Esophagus mucosa (tissue), 1 donor: ENCODE measurements at regions not wholly inside any gene's neighbourhood (a gene's known extent, or its start where the extent isn't known, plus 50 kb on each side); places are given as distances from the start of the nearest gene placed in this dataset.
A peak's percentile ranks its signal among the peaks of the same experiment; 100 is the strongest.

Source experiments
- ATAC-seq: fragments of 200-7000 bp; cut with Tn5 transposase; one replicate; pipeline ENCODE4 v1.9.1; 2020
- donor health status: DM: yes; HTN: yes; CAD: no.

DNA sequence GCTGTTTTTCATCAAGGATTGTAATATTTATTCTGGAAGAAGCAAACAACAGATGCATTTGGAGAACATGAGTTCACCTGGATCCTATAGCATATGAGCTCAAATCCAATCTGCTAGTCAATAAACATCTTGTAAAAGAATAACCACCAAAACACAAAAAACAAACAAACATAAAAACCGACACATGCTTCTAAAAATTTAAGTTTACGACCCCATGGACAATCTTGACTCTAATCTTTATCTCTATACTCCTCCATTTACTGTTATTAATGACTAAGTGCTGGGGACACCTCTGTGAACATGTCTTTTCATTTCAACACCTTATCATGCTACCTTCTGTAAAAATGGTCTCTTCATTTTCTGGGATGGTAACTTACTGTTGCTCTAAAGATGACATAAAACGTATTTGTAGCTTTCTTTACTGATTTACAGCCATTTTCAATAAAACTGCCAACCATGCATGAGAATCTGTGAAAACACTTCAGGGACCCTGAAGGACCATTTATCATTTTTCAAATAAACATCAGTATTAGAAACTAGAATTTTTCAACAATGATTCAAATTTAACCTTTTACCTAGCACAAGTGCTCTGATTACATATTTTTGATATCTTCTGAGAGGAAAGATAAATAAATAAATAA, 123.8 kb upstream of the SOX5 start:
- ATAC-seq: no peak

DNA sequence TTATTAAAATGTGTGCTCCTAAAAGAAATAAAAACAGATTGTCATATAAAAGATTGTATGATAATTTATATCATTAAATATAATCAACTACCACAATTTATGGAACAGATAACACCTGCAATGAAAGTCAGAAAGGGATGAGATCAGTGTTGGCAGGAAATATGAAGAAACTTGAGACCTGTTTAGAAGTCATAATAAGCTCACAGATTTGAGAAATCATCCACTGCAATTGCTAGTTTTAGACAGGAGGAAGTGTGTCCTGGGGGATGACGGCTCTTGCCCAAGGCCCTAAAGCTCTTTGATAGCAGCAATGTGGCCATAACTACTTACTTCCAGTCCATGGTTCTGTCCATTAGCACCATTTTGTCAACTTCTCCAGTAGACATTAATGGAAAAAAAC, 122.8 kb upstream of the SOX5 start:
- ATAC-seq: no peak

DNA sequence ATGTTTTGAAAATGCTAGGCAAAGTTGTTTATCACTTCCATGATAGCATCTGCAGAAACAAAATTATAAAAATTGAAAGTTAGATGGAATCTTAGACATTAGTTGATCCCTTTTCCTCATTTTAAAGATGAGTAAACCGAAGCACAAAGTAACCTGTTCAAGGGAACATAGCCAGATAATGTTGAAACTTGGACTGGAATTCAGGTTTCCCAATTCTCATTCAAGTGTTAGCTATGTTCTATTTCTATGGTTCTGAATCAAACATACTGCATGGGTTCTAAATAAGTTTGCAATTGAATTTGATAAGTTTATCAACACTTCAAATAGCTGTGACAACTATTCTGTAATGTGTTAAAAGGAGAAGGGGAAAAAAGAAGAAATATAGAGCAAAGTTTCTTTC, 122.4 kb upstream of the SOX5 start:
- ATAC-seq: no peak

DNA sequence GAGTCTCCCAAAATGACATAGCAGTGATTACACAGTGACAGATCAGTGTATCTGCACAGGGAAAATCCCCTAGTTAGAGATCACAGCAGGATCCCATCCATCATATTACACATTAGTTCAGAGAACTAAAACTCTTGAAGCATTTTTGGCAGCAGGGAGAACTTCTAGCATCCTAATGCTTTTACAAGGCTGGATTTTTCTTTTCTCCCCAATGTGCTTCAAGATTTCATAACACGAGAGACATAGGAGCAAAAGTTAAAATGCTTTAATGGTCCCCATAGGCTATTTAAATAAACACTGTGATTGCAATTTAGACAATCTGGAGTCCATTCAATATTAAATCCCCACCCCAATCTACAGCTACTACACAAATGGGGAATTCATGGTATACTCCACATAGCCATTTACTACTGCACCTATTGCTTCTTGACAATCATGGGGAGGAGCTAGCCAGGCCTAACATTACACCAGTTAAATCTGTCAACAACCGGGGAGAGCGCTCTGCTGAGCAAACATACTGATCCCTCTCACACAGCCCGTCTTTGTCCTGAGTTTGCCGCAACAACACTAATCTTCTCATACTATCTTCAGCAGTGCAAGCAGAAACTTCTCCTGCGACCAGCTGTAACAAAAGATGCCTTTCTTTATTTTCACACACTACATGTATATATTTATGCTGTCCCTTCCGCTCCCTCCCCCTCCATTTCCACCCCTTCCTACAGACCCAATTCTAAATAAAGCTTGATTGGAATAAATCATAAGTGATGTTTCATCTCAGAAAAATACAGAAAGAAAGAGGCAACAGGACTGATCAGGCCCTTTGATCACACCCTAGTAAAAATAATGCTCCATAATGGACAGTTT, 120.3 kb upstream of the SOX5 start:
- no peak for ATAC-seq

DNA sequence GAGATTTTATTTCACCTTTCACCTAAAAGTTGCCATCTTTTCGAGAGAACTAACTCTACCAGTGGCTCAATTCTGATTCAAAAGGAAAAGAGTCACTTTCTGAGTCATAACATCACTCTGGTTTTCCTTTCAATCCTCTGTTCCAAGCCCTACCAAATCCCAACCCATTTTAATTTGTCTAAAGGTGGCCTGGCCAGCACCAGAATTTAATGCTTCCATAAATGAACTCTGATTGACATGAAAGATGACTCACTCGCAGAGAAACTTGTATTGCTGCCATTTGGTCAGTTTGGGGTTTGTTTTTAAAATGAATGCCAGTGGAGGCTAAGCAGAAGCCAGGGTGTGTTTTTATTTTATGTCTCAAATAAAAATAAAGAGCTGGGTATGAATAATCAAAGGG, 117.4 kb upstream of the SOX5 start:
- peak; percentile 31 for ATAC-seq

DNA sequence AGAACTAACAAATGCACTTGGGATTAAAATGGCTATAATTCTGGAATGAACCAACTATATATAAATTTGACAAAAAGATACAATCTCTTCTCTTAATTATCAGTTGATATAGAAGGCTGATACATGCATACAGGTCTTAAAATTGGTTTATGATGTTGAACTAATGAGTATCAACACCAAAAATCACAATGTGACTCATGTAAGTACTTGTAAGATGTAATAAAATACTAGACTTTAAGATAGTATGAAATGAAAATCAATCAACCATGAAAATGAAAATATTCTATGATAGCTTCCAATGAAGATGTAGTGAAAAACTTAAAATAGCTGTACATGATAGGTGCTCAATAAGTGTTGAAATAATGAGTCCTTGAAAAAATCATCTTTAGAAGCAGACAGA, 116.6 kb upstream of the SOX5 start:
- no peak for ATAC-seq

DNA sequence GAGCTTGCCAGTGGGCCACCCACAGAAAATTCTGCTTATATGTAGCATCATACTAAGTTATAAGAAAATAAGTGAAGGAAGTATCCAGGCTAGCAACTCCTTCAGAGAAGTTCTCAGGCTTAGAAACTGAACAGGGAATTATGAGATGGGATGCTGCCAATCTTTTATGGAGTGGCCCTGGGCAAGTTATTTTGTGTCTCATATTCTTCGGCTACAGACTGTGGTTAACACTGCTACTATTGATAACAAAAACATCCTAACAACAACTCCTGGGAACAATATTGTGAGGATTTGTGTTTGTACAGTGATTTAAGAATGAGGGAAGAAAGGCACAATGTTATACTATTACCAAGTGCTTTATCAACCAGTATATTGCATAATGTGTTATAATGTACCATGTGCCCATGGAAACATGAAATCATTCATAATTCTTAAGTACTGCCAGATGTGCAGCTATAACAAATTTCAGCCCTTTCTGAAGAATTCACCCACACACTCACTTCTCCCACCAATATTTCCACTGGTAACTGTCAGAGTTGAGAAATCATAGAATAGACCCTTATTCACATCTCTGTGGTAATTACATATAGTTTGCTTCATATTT, 113.3 kb upstream of the SOX5 start:
- ATAC-seq: no peak

DNA sequence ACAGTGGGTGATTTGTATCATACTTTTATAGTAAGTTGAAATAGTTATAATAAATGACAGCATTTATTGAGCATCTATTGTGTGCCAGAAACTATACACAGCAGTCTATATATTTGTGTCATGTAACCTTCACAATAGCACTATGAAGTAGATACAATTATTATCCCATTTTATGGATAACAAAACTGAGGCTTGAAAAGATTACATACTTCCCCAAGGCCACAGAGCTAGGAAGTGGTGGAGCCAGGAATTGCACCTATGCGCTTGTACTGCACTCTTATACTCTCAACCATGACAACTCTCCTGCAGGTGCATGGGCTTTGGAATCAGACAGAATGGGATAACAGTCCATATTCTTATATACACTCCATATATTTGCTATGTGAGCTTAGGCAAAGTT, 110.6 kb upstream of the SOX5 start:
- no peak for ATAC-seq

DNA sequence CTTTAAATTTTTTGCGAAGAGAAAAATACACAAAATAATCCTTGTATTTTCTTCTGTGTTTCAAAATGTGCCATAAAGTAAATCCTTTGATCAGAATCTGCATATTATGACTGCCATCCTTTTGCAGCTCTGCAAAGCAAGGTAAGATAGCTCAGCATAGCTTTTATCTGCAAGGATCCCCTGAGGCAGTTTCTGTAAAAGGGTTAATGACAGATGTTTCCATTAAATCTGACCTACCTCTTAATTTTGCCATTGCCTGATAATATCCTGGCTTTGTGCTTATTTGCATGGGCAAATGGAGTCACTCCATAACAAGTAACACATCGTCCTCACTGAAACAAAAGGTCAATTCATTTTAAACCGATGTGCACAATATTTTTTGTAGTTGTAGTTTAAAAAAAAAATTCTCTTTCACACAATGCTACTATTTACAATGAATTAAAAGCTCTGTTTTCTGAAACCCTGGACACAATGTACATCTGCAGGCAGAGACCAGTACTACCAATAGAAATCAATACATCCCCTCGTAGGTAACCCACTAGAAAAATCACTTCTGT, 108.5 kb upstream of the SOX5 start:
- no peak for ATAC-seq

DNA sequence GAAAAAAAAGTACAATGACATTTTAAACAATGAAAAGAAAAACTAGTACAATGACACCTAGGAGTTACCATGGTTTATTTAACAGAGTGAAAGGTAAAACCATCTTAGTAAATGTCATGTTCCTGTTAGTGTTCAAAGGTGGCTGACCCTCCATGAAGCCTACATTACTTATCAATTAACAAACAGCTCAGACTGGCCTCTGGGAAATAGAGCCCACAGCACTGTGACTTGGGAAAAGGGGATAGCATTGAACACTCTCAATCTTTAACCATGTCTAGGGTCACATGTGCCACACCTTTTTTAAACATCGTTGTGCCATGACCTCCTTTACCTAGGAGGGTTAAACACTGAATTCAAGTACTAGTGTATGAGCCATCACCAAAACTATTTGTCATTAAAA, 106.3 kb upstream of the SOX5 start:
- ATAC-seq: no peak

DNA sequence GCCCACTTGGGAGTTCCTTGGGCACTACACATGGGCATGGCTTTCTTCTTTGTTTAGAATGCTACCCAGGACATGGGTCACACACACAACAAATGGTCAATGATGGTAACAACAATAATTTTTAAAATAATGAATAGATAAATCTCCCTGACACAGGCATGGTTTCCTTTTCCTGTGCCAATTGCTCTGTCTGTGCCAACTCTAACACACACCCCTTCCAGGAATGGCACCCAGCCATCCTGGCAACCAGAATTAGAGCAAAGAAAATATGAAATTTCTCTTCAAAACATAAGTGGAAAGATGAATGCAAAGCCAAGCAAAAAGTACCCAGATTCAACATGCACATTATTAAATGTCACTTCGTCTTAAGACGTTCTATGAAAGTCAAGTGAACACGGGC, 104.9 kb upstream of the SOX5 start:
- ATAC-seq: no peak

DNA sequence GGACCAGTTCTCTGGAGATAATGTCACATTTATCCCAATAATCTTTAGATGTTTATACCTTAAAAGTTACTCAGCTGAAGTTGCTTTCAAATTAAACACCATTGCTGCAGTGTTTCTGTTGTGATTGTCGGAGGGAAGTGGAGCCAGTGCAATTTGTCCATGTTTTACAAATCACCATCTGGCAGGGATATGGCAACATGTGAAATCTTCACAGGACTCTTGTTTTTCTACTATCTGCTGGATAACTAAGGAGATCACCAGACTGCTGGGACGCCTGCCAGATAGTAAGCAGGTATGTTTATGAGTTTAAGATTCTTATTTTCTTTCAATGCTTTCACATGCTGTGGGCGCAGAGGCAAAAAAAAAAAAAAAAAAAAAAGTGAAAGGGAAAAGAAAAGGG, 100.3 kb upstream of the SOX5 start:
- no peak for ATAC-seq

DNA sequence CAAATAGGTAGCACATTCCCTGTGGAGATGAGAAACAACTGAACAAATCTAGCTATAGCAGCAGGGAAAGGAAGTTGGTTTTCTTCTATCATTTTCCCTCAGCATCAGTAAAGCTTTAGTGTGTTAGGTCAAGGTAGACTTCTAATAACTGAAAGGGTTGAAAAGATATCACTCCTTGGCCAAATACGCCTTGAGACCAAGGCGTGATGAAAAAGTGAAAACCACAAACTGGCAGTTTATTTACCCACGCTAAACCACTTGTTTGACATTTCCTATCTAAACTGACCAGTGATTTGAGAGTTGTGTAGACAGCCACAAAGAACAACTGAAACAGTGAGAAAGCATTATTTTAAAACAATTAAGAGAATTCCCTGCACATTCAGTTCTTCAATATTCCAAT, 99.6 kb upstream of the SOX5 start:
- ATAC-seq: no peak

DNA sequence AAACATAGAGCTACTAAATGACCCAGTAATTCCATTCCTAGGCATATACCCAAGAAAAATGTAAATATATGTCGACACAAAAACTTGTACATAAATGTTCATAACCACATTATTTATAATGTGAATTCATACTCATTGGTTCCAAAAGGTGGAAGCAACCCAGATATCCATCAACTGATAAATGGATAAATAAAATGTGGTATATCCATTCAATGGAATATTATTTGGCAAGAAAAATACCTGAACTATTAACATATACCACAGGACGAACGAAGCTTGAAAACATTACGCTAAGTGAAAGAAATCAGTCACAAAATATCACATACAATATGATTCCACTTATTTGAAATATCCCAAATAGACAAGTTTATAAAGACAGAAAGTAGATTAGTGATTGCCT, 99.0 kb upstream of the SOX5 start:
- no peak for ATAC-seq

DNA sequence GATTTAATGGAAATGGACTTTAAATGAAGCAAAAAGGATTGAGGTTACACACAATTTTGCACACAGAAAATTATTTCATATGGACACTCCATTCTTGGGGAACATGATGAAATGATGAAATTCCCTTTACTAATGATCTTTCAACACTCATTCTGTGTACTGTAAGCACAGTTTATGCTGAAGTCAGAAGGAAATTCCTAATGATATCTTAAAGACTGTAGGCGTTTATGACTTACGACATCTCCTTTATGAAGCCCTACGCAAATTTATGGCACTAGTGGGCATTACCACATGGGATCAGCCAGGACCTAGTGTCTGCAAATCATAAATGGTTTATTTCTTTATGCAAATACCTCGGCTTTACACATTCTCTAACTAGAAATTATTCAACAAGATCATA, 97.9 kb upstream of the SOX5 start:
- ATAC-seq: no peak

DNA sequence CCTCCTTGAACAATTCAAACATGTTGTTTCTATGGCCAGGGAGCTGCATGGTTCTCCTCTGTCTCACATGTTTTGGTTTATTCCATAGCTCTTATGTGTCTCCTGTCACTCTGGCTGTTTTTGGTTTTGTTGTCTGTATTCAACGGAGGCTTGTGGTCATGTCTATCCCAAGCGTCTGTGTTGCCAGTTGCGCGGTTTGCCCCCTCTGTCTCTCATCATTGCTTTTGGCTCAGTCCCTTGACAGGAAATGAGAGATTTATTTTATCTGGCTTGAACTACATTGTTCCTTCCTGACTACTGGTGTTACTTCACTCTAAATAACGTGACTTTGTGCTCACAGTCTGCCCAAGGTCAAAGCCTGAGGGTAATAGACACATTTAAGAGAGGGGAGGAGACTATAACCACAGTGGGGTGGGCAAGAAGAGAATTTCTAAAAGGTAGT, 96.4 kb upstream of the SOX5 start:
- ATAC-seq: no peak

DNA sequence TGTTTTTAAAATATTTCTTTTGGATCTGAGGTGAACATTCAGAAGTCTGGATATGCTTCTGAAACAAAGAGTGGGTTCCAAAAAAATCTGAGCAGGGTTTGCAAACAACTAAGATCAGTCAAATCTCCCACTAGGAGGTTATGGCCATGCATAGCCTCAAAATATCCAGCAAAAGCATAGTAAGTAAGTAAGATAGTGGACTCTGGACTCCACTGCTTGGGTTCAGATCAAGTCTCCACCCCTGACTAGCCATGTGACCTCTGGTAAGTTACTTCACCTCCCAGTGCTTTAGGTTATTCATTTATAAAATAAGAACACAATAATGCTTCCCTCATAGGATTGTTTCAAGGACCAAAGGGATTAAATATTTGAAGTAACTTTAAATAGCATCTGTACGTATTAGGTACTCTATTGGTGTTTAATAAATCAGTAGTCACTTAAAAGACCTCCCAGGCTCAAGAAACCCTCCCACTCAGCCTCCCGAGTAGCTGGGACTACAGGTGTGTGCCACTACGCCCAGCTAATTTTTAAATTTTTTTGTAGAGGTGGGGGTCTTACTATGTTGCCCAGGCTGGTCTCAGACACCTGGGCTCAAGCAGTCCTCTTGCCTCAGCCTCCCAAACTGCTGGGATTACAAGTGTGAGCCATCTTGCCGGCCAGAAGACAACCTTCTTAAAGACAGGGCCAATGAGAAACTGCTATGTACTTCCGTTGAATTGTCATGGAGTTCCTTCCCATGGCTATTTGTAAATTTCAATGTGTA, 95.7 kb upstream of the SOX5 start:
- ATAC-seq: no peak

DNA sequence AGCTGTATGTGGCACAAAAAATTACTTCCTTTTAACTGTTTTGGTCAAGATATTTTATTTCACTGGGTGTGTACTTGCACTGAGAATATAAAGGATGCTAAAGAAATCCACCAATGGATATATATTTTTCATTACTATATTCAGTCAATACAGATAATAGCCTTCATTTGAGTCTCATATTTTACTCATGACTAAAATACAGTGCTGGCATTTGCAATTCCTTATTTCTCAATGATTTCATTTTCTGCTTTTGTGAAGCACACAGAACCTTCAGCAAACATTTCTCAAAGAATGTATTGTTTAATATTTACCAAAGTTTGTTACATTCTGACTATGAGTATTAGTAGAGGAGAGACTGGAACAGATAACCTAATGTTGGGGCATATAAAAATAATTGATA, 93.2 kb upstream of the SOX5 start:
- no peak for ATAC-seq

DNA sequence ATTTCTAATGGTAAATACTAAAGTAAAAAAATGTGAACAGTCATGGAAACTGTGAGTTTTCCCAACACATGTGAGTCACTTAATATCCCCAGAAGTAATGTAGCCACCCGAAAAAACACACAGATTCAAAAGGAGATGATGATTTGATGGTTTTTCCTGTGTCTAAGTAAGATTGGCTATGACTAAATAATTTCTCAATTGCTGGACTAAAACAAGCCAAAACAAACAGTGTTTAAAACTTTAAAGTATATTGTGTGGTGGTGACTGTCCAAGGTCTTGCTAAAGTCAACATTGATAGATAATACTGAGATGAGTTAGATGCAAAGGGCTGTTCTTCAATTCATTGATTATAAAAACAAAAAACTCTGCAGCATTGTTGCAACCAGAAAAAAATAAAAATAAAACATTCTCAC, 89.6 kb upstream of the SOX5 start:
- no peak for ATAC-seq

DNA sequence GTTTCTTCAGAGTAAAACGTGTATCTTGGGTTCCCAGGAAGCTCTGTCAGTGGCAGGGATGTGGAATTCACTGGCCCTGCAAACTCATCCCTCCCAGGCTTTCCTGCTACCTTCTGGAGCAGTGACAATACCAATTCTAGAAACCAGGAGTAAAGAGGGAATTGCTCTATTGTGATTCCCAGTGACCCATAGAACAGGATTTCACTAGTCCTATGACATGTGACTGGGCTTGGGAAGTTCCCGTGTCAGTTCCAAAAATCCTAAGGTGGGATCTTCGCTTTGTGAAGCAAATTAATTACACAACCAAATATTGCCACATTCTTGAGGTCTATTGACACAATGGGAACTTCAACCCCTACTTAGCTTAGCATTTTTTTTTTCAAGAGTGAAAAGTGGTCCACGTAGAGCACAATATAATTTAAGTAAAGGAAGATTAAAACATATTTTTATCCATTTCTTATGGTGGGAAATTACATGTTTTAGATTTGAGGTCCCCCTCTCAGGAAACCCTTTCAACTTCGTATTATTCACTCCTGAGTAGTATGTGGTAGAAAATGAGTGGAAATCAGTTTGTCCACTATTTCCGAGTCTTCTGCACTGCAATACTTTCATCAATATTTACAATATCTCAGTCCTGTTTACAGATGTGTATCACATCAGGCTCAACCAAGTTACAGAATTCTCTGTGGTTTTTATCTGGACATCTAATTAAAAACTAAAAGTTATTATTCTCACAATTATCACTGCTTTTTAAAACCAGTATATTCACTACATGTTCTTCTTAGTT, 88.9 kb upstream of the SOX5 start:
- ATAC-seq: no peak

DNA sequence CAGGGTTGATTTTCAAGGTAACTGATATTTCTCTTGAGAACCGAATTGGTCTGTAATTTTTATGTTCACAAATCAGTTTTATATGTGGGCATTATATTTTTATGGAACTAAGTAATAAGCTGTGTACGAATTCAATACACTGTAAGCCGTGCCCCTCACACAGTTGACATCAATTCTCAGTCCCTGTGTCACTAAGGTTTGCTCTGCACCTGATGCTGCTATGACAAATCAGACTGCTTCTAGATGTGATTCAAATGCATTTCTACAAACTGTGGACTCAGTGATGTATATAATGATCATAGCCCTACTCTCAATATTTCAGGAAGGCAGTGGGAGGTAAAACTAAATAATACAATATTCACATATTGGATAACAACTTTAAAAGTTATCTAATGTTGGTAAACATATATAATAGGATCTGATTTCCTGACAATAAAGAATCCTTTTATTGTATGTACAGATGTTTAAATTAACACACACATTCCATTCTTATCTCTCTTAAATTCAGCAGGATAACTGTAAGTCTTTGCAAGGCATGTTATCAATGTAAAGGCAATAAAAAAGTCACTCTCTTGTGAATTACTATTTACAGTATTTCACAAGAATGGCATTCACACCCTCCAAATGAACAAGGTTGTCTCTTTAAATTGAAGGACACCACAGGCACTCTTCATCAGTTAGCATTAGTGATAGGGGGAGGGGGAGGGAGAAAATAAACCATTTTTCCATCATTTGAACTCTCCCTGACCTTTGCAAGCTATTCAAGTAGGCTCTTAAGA, 87.2 kb upstream of the SOX5 start:
- ATAC-seq: no peak
